PC-9 (cell line): ENCODE measurements at regions not wholly inside any gene's neighbourhood (a gene's known extent, or its start where the extent isn't known, plus 50 kb on each side); places are given as distances from the start of the nearest gene placed in this dataset.

Experiments used
- BruUV-seq: library from RNA; stranded (reverse); fragments of 400-500 nt; replicated peaks from 2 replicates; lab custom pipeline; 2021; lab: Mats Ljungman, UMichigan
- CTCF ChIA-PET: fragments of 300-600 bp; sonication (Branson Sonifier 250); formaldehyde crosslinking; loops from one replicate; lab custom pipeline; 2022; ENCODE audit warnings: antibody characterized with exemption; lab: Charles Lee
- POLR2A ChIA-PET: fragments of 300-600 bp; sonication (Branson Sonifier 250); formaldehyde crosslinking; loops from one replicate; lab custom pipeline; 2022; ENCODE audit warnings: antibody characterized with exemption; ENCODE audit not compliant: unreplicated experiment; lab: Charles Lee
- DNase-seq, 2 experiments: peaks; one replicate each; pipeline versions ENCODE4 v3.0.0 to v3.0.0-alpha.2; 2015 to 2022; ENCODE audit warnings: mixed read lengths in 1 of 2
- H2AFZ ChIP-seq: fragments of 200-600 bp; sonication (generic); 2 replicates; pipeline ENCODE4 v1.8.1; 2017; ENCODE audit warnings: antibody characterized with exemption
- H3F3A ChIP-seq: fragments of 200-600 bp; sonication (generic); 2 replicates; pipeline ENCODE4 v1.8.1; 2017; ENCODE audit warnings: antibody characterized with exemption, mild to moderate bottlenecking, low read depth; ENCODE audit not compliant: insufficient read depth
- H3K27ac ChIP-seq: fragments of 200-600 bp; sonication (generic); 2 replicates; pipeline ENCODE4 v1.6.1; 2016; ENCODE audit warnings: mixed run types
- H3K27me3 ChIP-seq: fragments of 200-600 bp; sonication (generic); 2 replicates; pipeline ENCODE4 v1.6.1; 2016; ENCODE audit warnings: low read depth, mixed run types; ENCODE audit not compliant: insufficient read depth
- H3K36me3 ChIP-seq: fragments of 200-600 bp; sonication (generic); 2 replicates; pipeline ENCODE4 v1.6.1; 2016; ENCODE audit warnings: low read depth, mixed run types
- H3K4me1 ChIP-seq: fragments of 200-600 bp; sonication (generic); replicated peaks from 2 replicates; pipeline ENCODE4 v1.6.1; 2016; ENCODE audit warnings: mixed run types; ENCODE audit not compliant: insufficient read depth
- H3K4me2 ChIP-seq: fragments of 200-600 bp; sonication (generic); 2 replicates; pipeline ENCODE4 v1.6.1; 2017; ENCODE audit warnings: mixed run types
- H3K4me3 ChIP-seq: fragments of 200-600 bp; sonication (generic); 2 replicates; pipeline ENCODE4 v1.6.1; 2016; ENCODE audit warnings: mixed run types
- H3K79me2 ChIP-seq: fragments of 200-600 bp; sonication (generic); 2 replicates; pipeline ENCODE4 v1.6.1; 2017; ENCODE audit warnings: low read depth, mixed run types
- H3K9me2 ChIP-seq: fragments of 200-600 bp; sonication (generic); 2 replicates; pipeline ENCODE4 v1.8.1; 2017; ENCODE audit warnings: mild to moderate bottlenecking; ENCODE audit not compliant: insufficient read depth
- H3K9me3 ChIP-seq: fragments of 200-600 bp; sonication (generic); 2 replicates; pipeline ENCODE4 v1.8.1; 2016; ENCODE audit warnings: low read depth; ENCODE audit not compliant: insufficient read depth
- H4K20me1 ChIP-seq: fragments of 200-600 bp; sonication (generic); 2 replicates; pipeline ENCODE4 v1.8.1; 2017; ENCODE audit not compliant: insufficient read depth
- CTCF ChIP-seq: fragments of 200-600 bp; sonication (generic); conservative IDR thresholded peaks from 2 replicates; pipeline ENCODE4 v1.6.1; 2017; ENCODE audit warnings: mixed run types, antibody characterized with exemption, mild to moderate bottlenecking, moderate library complexity
- EZH2 ChIP-seq: fragments of 200-600 bp; sonication (generic); IDR thresholded peaks from 2 replicates; pipeline ENCODE4 v1.8.0; 2017; ENCODE audit warnings: antibody characterized with exemption, low read depth
- intact Hi-C: fragments of 100-400 bp; cut with micrococcal nuclease; formaldehyde crosslinking; loops from one replicate; pipeline ENCODE4 v1.10.0; 2022; ENCODE audit not compliant: unreplicated experiment

- DNase-seq = no peak
- ChIA-PET CTCF (no interaction called here), POLR2A (no interaction called here)
- H3K4me2 ChIP-seq = no peak overlapping the region
- no peaks in the 10 kb centered on the region for H3K27me3 ChIP-seq
- H3K9me2 ChIP-seq = no peaks in the 10 kb centered on the region
- H3F3A ChIP-seq = no peaks in the 10 kb centered on the region
- no TSS peak for BruUV-seq
- H3K27ac ChIP-seq = no peak overlapping the region
- no peak overlapping the region for H2AFZ ChIP-seq
- no peak for TF ChIP-seq EZH2
- no peak for TF ChIP-seq CTCF
- no peaks in the 10 kb centered on the region for H3K4me1 ChIP-seq
- H3K9me3 ChIP-seq = no peaks in the 10 kb centered on the region
- intact Hi-C loops = no loop called here
- no peaks in the 10 kb centered on the region for H3K36me3 ChIP-seq
- no peaks in the 10 kb centered on the region for H3K79me2 ChIP-seq
- H4K20me1 ChIP-seq = no peaks in the 10 kb centered on the region
- no peak overlapping the region for H3K4me3 ChIP-seq
Measured at GRCh38 chr16:47999595-47999994, 156.2 kb downstream of the ABCC12 start.

- TF ChIP-seq CTCF = no peak
- no peak for TF ChIP-seq EZH2
- BruUV-seq = no TSS peak
Measured at GRCh38 chr16:47995354-47995753, 160.4 kb downstream of the ABCC12 start.

GRCh38 chr16:47991491-47991890, 164.3 kb downstream of the ABCC12 start:
- no peak overlapping the region for H3K27ac ChIP-seq
- peaks cover 4% of the 10 kb centered on the region; the same call in 1 of the 2 replicates for H3K9me2 ChIP-seq
- H3K9me3 ChIP-seq = peaks cover 15% of the 10 kb centered on the region
- H3K4me3 ChIP-seq = no peak overlapping the region
- TF ChIP-seq EZH2 = no peak
- no peak for TF ChIP-seq CTCF
- 0 out of 2 replicates have a peak, but pooled peaks cover 7% of the 10 kb centered on the region for H3K4me1 ChIP-seq
- intact Hi-C loops = no loop called here
- H3K36me3 ChIP-seq = no peaks in the 10 kb centered on the region
- BruUV-seq = no TSS peak
- ChIA-PET CTCF (no interaction called here), POLR2A (no interaction called here)
- no peak overlapping the region for H3K4me2 ChIP-seq
- H3K27me3 ChIP-seq = no peaks in the 10 kb centered on the region
- H3K79me2 ChIP-seq = no peaks in the 10 kb centered on the region
- H3F3A ChIP-seq = no peaks in the 10 kb centered on the region
- DNase-seq = no peak
- no peaks in the 10 kb centered on the region for H4K20me1 ChIP-seq
- H2AFZ ChIP-seq = no peak overlapping the region

More at GRCh38 chr16:47995354-47995753, 160.4 kb downstream of the ABCC12 start:
- DNase-seq = no peak
- no peaks in the 10 kb centered on the region for H3K27me3 ChIP-seq
- H3K79me2 ChIP-seq = no peaks in the 10 kb centered on the region
- POLR2A ChIA-PET = no interaction called here
- no peaks in the 10 kb centered on the region for H3K9me2 ChIP-seq
- intact Hi-C loops = no loop called here
- H3K36me3 ChIP-seq = no peaks in the 10 kb centered on the region
- H3K9me3 ChIP-seq = peaks cover 9% of the 10 kb centered on the region; the same call in 1 of the 2 replicates
- H4K20me1 ChIP-seq = no peaks in the 10 kb centered on the region
- H3K27ac ChIP-seq = no peak overlapping the region
- H3K4me2 ChIP-seq = no peak overlapping the region
- H3F3A ChIP-seq = no peaks in the 10 kb centered on the region
- CTCF ChIA-PET = no interaction called here
- H2AFZ ChIP-seq = no peak overlapping the region
- no peaks in the 10 kb centered on the region for H3K4me1 ChIP-seq
- H3K4me3 ChIP-seq = no peak overlapping the region
